Fibroblast of lung (primary cell): ENCODE measurements at regions not wholly inside any gene's neighbourhood (a gene's known extent, or its start where the extent isn't known, plus 50 kb on each side); places are given as distances from the start of the nearest gene placed in this dataset.
A peak's percentile ranks its signal among the peaks of the same experiment; 100 is the strongest.

Experiments
- DNase-seq, 2 donors: peaks; one replicate each; pipeline versions ENCODE4 v3.0.0 to v3.0.0-alpha.2; 2010; ENCODE audit warnings: low read depth in 2 of 2
- H2AFZ ChIP-seq: 2 replicates; pipeline ENCODE4 v1.5.1; 2012; ENCODE audit warnings: low read length, control low read depth, inconsistent platforms
- H3K27ac ChIP-seq: 2 replicates; pipeline ENCODE4 v1.5.1; 2011; ENCODE audit warnings: low read length, control low read depth; ENCODE audit not compliant: insufficient read depth
- H3K27me3 ChIP-seq: 2 replicates; pipeline ENCODE4 v1.5.1; 2011; ENCODE audit warnings: mild to moderate bottlenecking, low read length; ENCODE audit not compliant: control insufficient read depth, insufficient read depth
- H3K36me3 ChIP-seq: 2 replicates; pipeline ENCODE4 v1.5.1; 2011; ENCODE audit warnings: low read length; ENCODE audit not compliant: control insufficient read depth, insufficient read depth
- H3K4me1 ChIP-seq: 2 replicates; pipeline ENCODE4 v1.5.1; 2011; ENCODE audit warnings: low read length; ENCODE audit not compliant: control insufficient read depth, insufficient read depth; ENCODE audit errors: extremely low read depth
- H3K4me2 ChIP-seq: 2 replicates; pipeline ENCODE4 v1.5.1; 2011; ENCODE audit warnings: low read length, control low read depth; ENCODE audit not compliant: insufficient read depth; ENCODE audit errors: extremely low read depth
- H3K4me3 ChIP-seq, 4 experiments: fragments of 200-600 bp in 1 of 4; sonication (generic) in 1 of 4; replicated peaks in 1 of 4; 2 replicates each; pipeline ENCODE4 v1.5.1; 2011 to 2016; ENCODE audit warnings: low read length in 4 of 4, low read depth in 3 of 4, mild to moderate bottlenecking in 3 of 4, control low read depth in 2 of 4, inconsistent platforms in 1 of 4, mixed read lengths in 1 of 4; ENCODE audit not compliant: insufficient read depth in 1 of 4; ENCODE audit errors: control extremely low read depth in 1 of 4
- H3K79me2 ChIP-seq: 2 replicates; pipeline ENCODE4 v1.5.1; 2012; ENCODE audit warnings: mild to moderate bottlenecking, low read length, inconsistent platforms; ENCODE audit not compliant: control insufficient read depth, insufficient read depth
- H3K9ac ChIP-seq: 2 replicates; pipeline ENCODE4 v1.5.1; 2011; ENCODE audit warnings: mild to moderate bottlenecking, low read length, control low read depth; ENCODE audit not compliant: insufficient read depth
- H3K9me3 ChIP-seq: 2 replicates; pipeline ENCODE4 v1.5.1; 2012; ENCODE audit warnings: low read depth, low read length; ENCODE audit not compliant: control insufficient read depth, insufficient read depth
- H4K20me1 ChIP-seq: 2 replicates; pipeline ENCODE4 v1.5.1; 2011; ENCODE audit warnings: low read length; ENCODE audit not compliant: control insufficient read depth, insufficient read depth; ENCODE audit errors: extremely low read depth
- CTCF ChIP-seq, 2 donors: IDR thresholded peaks in 1 of 2; conservative IDR thresholded peaks in 1 of 2; 1 replicate in 1 of 2; 2 replicates in 1 of 2; pipeline ENCODE4 v1.5.1; 2011 to 2012; ENCODE audit warnings: low read length in 2 of 2, control low read depth in 1 of 2, inconsistent platforms in 1 of 2, low read depth in 1 of 2, mild to moderate bottlenecking in 1 of 2
- EZH2 ChIP-seq: IDR thresholded peaks from 2 replicates; pipeline ENCODE4 v1.5.1; 2012; ENCODE audit warnings: low read length, control low read depth, mild to moderate bottlenecking; ENCODE audit errors: missing control alignments

DNA sequence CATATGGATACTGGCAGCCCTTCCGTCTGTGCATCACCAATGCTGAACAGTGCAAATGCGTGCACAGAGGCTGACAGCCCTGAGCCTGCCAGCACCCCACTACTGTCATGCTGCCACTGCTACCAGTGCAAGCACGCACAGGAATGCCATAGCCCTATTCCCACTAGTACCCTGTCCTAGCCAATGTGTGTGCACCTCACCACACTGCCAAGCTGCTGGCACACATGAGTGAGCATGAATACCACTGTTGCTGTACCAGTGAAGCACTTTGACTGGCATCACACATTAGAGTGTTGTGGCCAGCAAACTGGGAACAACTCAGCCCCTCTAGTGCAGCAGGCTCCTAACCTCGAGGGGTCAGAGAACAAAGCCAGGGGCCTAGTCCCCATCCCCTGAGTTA lies 102.9 kb upstream of the PCDH10 start:
- DNase-seq, result no peak

GRCh38 chr4:133058701-133059100 lies 90.4 kb upstream of the PCDH10 start:
- Histone ChIP-seq H3K9ac (no peak overlapping the region), H2AFZ (no peak overlapping the region), H3K4me1 (no peaks in the 10 kb centered on the region), H3K36me3 (no peaks in the 10 kb centered on the region), H3K79me2 (no peaks in the 10 kb centered on the region), H4K20me1 (no peaks in the 10 kb centered on the region), H3K4me2 (no peak overlapping the region), H3K9me3 (no peaks in the 10 kb centered on the region), H3K4me3 (no peak overlapping the region), H3K27me3 (no peaks in the 10 kb centered on the region), H3K27ac (no peak overlapping the region)
- peak in 1 of 2 donors; percentile 1 for DNase-seq
- no peak for TF ChIP-seq CTCF (conservative IDR thresholded peaks at IDR 0.05 in 1 of 2, IDR thresholded peaks at IDR 0.05 in 1 of 2; ENCODE audit: low read depth in 1 of 2, low read length in 2 of 2)
- TF ChIP-seq EZH2, result no peak

More for the DNA sequence above, 102.9 kb upstream of the PCDH10 start:
- H3K27ac ChIP-seq, result no peak overlapping the region
- no peaks in the 10 kb centered on the region for H3K27me3 ChIP-seq
- no peak for TF ChIP-seq EZH2
- TF ChIP-seq CTCF (conservative IDR thresholded peaks at IDR 0.05 in 1 of 2, IDR thresholded peaks at IDR 0.05 in 1 of 2; ENCODE audit: low read depth in 1 of 2, low read length in 2 of 2), result no peak
- H3K9me3 ChIP-seq, result no peaks in the 10 kb centered on the region
- no peak overlapping the region for H3K4me3 ChIP-seq
- H3K4me1 ChIP-seq, result no peaks in the 10 kb centered on the region
- H4K20me1 ChIP-seq, result no peaks in the 10 kb centered on the region
- H2AFZ ChIP-seq, result no peak overlapping the region
- no peak overlapping the region for H3K4me2 ChIP-seq
- H3K79me2 ChIP-seq, result no peaks in the 10 kb centered on the region
- no peak overlapping the region for H3K9ac ChIP-seq
- H3K36me3 ChIP-seq, result no peaks in the 10 kb centered on the region

GRCh38 chr4:133059117-133059516 lies 90.0 kb upstream of the PCDH10 start:
- no peak for DNase-seq
- H3K9me3 ChIP-seq, result no peaks in the 10 kb centered on the region
- H3K4me2 ChIP-seq, result no peak overlapping the region
- TF ChIP-seq CTCF (conservative IDR thresholded peaks at IDR 0.05 in 1 of 2, IDR thresholded peaks at IDR 0.05 in 1 of 2; ENCODE audit: low read depth in 1 of 2, low read length in 2 of 2) (no peak), EZH2 (no peak)
- no peak overlapping the region for H3K27ac ChIP-seq
- H4K20me1 ChIP-seq, result no peaks in the 10 kb centered on the region
- no peaks in the 10 kb centered on the region for H3K27me3 ChIP-seq
- H3K4me3 ChIP-seq, result no peak overlapping the region
- H3K36me3 ChIP-seq, result no peaks in the 10 kb centered on the region
- no peaks in the 10 kb centered on the region for H3K79me2 ChIP-seq
- H3K9ac ChIP-seq, result no peak overlapping the region
- H2AFZ ChIP-seq, result no peak overlapping the region
- H3K4me1 ChIP-seq, result no peaks in the 10 kb centered on the region
